ENCODE measurements at regions not wholly inside any gene's neighbourhood (a gene's known extent, or its start where the extent isn't known, plus 50 kb on each side); places are given as distances from the start of the nearest gene placed in this dataset.

DNA sequence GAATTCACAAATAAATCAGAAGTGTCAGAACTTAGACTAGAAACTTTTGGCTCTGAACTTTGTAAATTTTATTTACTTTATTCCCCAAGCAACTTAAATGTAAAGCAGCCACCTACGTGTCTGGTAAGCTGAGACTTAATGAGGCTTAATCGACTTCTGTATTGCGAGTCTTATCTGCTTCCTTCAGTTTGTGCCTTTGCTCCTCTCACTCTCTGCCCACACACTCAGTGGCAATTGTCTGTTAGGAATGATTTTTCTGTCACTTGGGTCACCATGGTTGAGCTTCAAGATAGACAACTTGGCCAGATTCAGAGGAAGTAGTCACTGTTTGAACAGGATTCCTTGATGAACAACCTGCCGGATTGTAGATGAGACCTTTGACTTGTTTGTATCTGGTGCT lies 691.4 kb upstream of the FSHR start:
- TF ChIP-seq, protein P1, sequence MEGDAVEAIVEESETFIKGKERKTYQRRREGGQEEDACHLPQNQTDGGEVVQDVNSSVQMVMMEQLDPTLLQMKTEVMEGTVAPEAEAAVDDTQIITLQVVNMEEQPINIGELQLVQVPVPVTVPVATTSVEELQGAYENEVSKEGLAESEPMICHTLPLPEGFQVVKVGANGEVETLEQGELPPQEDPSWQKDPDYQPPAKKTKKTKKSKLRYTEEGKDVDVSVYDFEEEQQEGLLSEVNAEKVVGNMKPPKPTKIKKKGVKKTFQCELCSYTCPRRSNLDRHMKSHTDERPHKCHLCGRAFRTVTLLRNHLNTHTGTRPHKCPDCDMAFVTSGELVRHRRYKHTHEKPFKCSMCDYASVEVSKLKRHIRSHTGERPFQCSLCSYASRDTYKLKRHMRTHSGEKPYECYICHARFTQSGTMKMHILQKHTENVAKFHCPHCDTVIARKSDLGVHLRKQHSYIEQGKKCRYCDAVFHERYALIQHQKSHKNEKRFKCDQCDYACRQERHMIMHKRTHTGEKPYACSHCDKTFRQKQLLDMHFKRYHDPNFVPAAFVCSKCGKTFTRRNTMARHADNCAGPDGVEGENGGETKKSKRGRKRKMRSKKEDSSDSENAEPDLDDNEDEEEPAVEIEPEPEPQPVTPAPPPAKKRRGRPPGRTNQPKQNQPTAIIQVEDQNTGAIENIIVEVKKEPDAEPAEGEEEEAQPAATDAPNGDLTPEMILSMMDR (IDR thresholded peaks at IDR 0.05; ENCODE audit: insufficient read depth, low read depth, low read length) = no peak
- no peak for TF ChIP-seq EZH2 (IDR thresholded peaks at IDR 0.05; ENCODE audit: insufficient read depth, low read length)
